GM23338 (cell line): ENCODE measurements at regions not wholly inside any gene's neighbourhood (a gene's known extent, or its start where the extent isn't known, plus 50 kb on each side); places are given as distances from the start of the nearest gene placed in this dataset.

Experiments used
- ATAC-seq: fragments of 200-7000 bp; cut with Tn5 transposase; 3 replicates; pipeline ENCODE4 v1.9.1; 2020
- DNase-seq: peaks from one replicate; pipeline ENCODE4 v3.0.0-alpha.2; 2015; ENCODE audit warnings: low spot score
- H2AFZ ChIP-seq: fragments of 200-600 bp; sonication (generic); 2 replicates; pipeline ENCODE4 v1.8.0; 2016; ENCODE audit warnings: antibody characterized with exemption, mild to moderate bottlenecking, moderate library complexity
- H3F3A ChIP-seq: fragments of 200-600 bp; sonication (generic); replicated peaks from 2 replicates; pipeline ENCODE4 v1.8.0; 2017; ENCODE audit warnings: antibody characterized with exemption, mixed run types, low read depth
- H3K27ac ChIP-seq: fragments of 200-600 bp; sonication (generic); 2 replicates; pipeline ENCODE4 v1.6.1; 2016; ENCODE audit warnings: low read depth
- H3K27me3 ChIP-seq: fragments of 200-600 bp; sonication (generic); 2 replicates; pipeline ENCODE4 v1.8.0; 2016; ENCODE audit warnings: mild to moderate bottlenecking, mixed run types, moderate library complexity; ENCODE audit not compliant: insufficient read depth
- H3K36me3 ChIP-seq: fragments of 200-600 bp; sonication (generic); 2 replicates; pipeline ENCODE4 v1.8.0; 2016; ENCODE audit warnings: mild to moderate bottlenecking; ENCODE audit not compliant: insufficient read depth
- H3K4me1 ChIP-seq: fragments of 200-600 bp; sonication (generic); 2 replicates; pipeline ENCODE4 v1.8.0; 2016; ENCODE audit warnings: mild to moderate bottlenecking, moderate library complexity; ENCODE audit not compliant: insufficient read depth
- H3K4me2 ChIP-seq: fragments of 200-600 bp; sonication (generic); 2 replicates; pipeline ENCODE4 v1.7.1; 2017; ENCODE audit warnings: mixed run types
- H3K4me3 ChIP-seq: fragments of 200-600 bp; sonication (generic); 2 replicates; pipeline ENCODE4 v1.6.1; 2016; ENCODE audit warnings: mixed run types
- H3K79me2 ChIP-seq: fragments of 200-600 bp; sonication (generic); replicated peaks from 2 replicates; pipeline ENCODE4 v1.8.0; 2017; ENCODE audit warnings: mild to moderate bottlenecking; ENCODE audit not compliant: insufficient read depth
- H3K9me2 ChIP-seq: fragments of 200-600 bp; sonication (generic); 2 replicates; pipeline ENCODE4 v1.8.0; 2017; ENCODE audit not compliant: insufficient read depth
- H4K20me1 ChIP-seq: fragments of 200-600 bp; sonication (generic); replicated peaks from 2 replicates; pipeline ENCODE4 v1.8.0; 2017; ENCODE audit warnings: mild to moderate bottlenecking; ENCODE audit not compliant: insufficient read depth
- H3K27ac Mint-ChIP-seq: 2 replicates; pipeline ENCODE4 v1.8.0; 2020; ENCODE audit warnings: inconsistent platforms, mild to moderate bottlenecking, moderate library complexity, mixed read lengths
- H3K27me3 Mint-ChIP-seq: 3 replicates; pipeline ENCODE4 v1.8.0; 2022; ENCODE audit warnings: low read depth, mild to moderate bottlenecking, moderate library complexity, mixed read lengths, inconsistent platforms; ENCODE audit not compliant: insufficient read depth, poor library complexity
- H3K36me3 Mint-ChIP-seq: 3 replicates; pipeline ENCODE4 v1.8.0; 2021; ENCODE audit warnings: low read depth, mild to moderate bottlenecking, inconsistent platforms, moderate library complexity, mixed read lengths
- H3K4me1 Mint-ChIP-seq: 3 replicates; pipeline ENCODE4 v1.8.0; 2020; ENCODE audit warnings: mild to moderate bottlenecking, inconsistent platforms, mixed read lengths
- H3K4me3 Mint-ChIP-seq: 3 replicates; pipeline ENCODE4 v1.8.0; 2021; ENCODE audit warnings: moderate library complexity, mild to moderate bottlenecking, inconsistent platforms, mixed read lengths
- H3K9me3 Mint-ChIP-seq: 3 replicates; pipeline ENCODE4 v1.8.0; 2020; ENCODE audit warnings: moderate library complexity, mild to moderate bottlenecking, inconsistent platforms, mixed read lengths
- CREB1 ChIP-seq: fragments of 250-450 bp; sonication (Bioruptor Pico); IDR thresholded peaks from 2 replicates; pipeline ENCODE4 v1.5.0; 2020; ENCODE audit warnings: low read depth, mild to moderate bottlenecking, moderate library complexity
- CTCF ChIP-seq, 2 experiments: fragments of 200-600 bp in 1 of 2; sonication (generic) in 1 of 2; conservative IDR thresholded peaks; 2 replicates each; pipeline versions ENCODE4 v1.5.1 to v1.6.1; 2016 to 2017; ENCODE audit warnings: antibody characterized with exemption in 2 of 2, low read depth in 2 of 2, mild to moderate bottlenecking in 2 of 2, moderate library complexity in 1 of 2
- EZH2 ChIP-seq: fragments of 200-600 bp; sonication (generic); IDR thresholded peaks from one replicate; pipeline ENCODE4 v1.8.0; 2017; ENCODE audit warnings: antibody characterized with exemption, mild to moderate bottlenecking, low read depth; ENCODE audit not compliant: unreplicated experiment
- EZH2phosphoT487 ChIP-seq: fragments of 200-600 bp; sonication (generic); IDR thresholded peaks from one replicate; pipeline ENCODE4 v1.8.1; 2018; ENCODE audit warnings: antibody characterized with exemption; ENCODE audit not compliant: unreplicated experiment
- JUNB ChIP-seq: IDR thresholded peaks from one replicate; pipeline ENCODE4 v1.6.1; 2016; ENCODE audit warnings: antibody characterized with exemption; ENCODE audit not compliant: unreplicated experiment
- NANOG ChIP-seq: IDR thresholded peaks from 2 replicates; pipeline ENCODE4 v1.6.1; 2016; ENCODE audit warnings: antibody characterized with exemption, borderline replicate concordance
- POLR2AphosphoS5 ChIP-seq: IDR thresholded peaks from 2 replicates; pipeline ENCODE4 v1.6.1; 2016; ENCODE audit warnings: antibody characterized with exemption, low read depth
- REST ChIP-seq: IDR thresholded peaks from one replicate; pipeline ENCODE4 v1.6.1; 2018; ENCODE audit warnings: antibody characterized with exemption; ENCODE audit not compliant: unreplicated experiment
- STAT1 ChIP-seq: IDR thresholded peaks from one replicate; pipeline ENCODE4 v1.6.1; 2016; ENCODE audit warnings: antibody characterized with exemption; ENCODE audit not compliant: unreplicated experiment
- ZNF114 ChIP-seq: fragments of 250-450 bp; sonication (Bioruptor Pico); IDR thresholded peaks from 2 replicates; pipeline ENCODE4 v1.5.0; 2020; ENCODE audit warnings: mild to moderate bottlenecking, moderate library complexity
- ZNF331 ChIP-seq: fragments of 250-450 bp; sonication (Bioruptor Pico); IDR thresholded peaks from 2 replicates; pipeline ENCODE4 v1.5.0; 2020; ENCODE audit warnings: low read depth, mild to moderate bottlenecking, moderate library complexity
- ZNF462 ChIP-seq: fragments of 250-450 bp; sonication (Bioruptor Pico); IDR thresholded peaks from 2 replicates; pipeline ENCODE4 v1.5.0; 2020; ENCODE audit warnings: mild to moderate bottlenecking, moderate library complexity
- TF ChIP-seq, protein P1 (sequence below): IDR thresholded peaks from 2 replicates; pipeline ENCODE4 v1.6.1; 2016; ENCODE audit warnings: antibody characterized with exemption

GRCh38 chr3:188948997-188949389, 222.8 kb upstream of the TPRG1 start:
- Histone ChIP-seq H4K20me1 (no peaks in the 10 kb centered on the region), H3K4me1 (peaks cover 14% of the 10 kb centered on the region), H2AFZ (peak overlapping the region; percentile 78), H3F3A (no peaks in the 10 kb centered on the region), H3K4me3 (peak overlapping the region; percentile 72; the same call in 1 of the 2 replicates), H3K9me2 (no peaks in the 10 kb centered on the region; the same call in 1 of the 2 replicates), H3K79me2 (no peaks in the 10 kb centered on the region), H3K27ac (no peak overlapping the region), H3K36me3 (no peaks in the 10 kb centered on the region), H3K4me2 (peak overlapping the region; percentile 77), H3K27me3 (no peaks in the 10 kb centered on the region)
- peak overlapping the region; percentile 60 for H3K27ac Mint-ChIP-seq
- H3K4me3 Mint-ChIP-seq: peak overlapping the region; percentile 81
- no peak for DNase-seq
- no peaks in the 10 kb centered on the region for H3K9me3 Mint-ChIP-seq
- TF ChIP-seq CTCF (conservative IDR thresholded peaks at IDR 0.05; ENCODE audit: low read depth in 2 of 2) (no peak), CREB1 (CRISPR knock-in tag) (no peak), NANOG (no peak), STAT1 (no peak), ZNF462 (CRISPR knock-in tag) (no peak), REST (no peak), EZH2 (no peak), ZNF114 (CRISPR knock-in tag) (no peak), EZH2phosphoT487 (no peak), JUNB (no peak), ZNF331 (CRISPR knock-in tag) (no peak), POLR2AphosphoS5 (no peak)
- TF ChIP-seq, protein P1, sequence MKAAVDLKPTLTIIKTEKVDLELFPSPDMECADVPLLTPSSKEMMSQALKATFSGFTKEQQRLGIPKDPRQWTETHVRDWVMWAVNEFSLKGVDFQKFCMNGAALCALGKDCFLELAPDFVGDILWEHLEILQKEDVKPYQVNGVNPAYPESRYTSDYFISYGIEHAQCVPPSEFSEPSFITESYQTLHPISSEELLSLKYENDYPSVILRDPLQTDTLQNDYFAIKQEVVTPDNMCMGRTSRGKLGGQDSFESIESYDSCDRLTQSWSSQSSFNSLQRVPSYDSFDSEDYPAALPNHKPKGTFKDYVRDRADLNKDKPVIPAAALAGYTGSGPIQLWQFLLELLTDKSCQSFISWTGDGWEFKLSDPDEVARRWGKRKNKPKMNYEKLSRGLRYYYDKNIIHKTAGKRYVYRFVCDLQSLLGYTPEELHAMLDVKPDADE: no peak
- peaks cover 2% of the 10 kb centered on the region; the same call in 1 of the 3 replicates for H3K36me3 Mint-ChIP-seq
- H3K27me3 Mint-ChIP-seq: peaks cover 5% of the 10 kb centered on the region
- no peak for ATAC-seq
- peaks cover 19% of the 10 kb centered on the region for H3K4me1 Mint-ChIP-seq
